Erythroblast (primary cell): ENCODE measurements at regions not wholly inside any gene's neighbourhood (a gene's known extent, or its start where the extent isn't known, plus 50 kb on each side); places are given as distances from the start of the nearest gene placed in this dataset.

ENCODE experiments used
- GATA1 ChIP-seq: IDR thresholded peaks from 2 replicates; pipeline ENCODE4 v1.6.1; 2011; ENCODE audit warnings: low read depth, mild to moderate bottlenecking, control low read depth, low read length, moderate library complexity
- POLR2A ChIP-seq: IDR thresholded peaks from 2 replicates; pipeline ENCODE4 v1.6.1; 2011; ENCODE audit warnings: mild to moderate bottlenecking, low read length

GRCh38 chr7:17026269-17026668 is 144.5 kb upstream of the AGR3 start:
- TF ChIP-seq POLR2A (no peak), GATA1 (no peak)
